ENCODE measurements at regions not wholly inside any gene's neighbourhood (a gene's known extent, or its start where the extent isn't known, plus 50 kb on each side); places are given as distances from the start of the nearest gene placed in this dataset.

DNA sequence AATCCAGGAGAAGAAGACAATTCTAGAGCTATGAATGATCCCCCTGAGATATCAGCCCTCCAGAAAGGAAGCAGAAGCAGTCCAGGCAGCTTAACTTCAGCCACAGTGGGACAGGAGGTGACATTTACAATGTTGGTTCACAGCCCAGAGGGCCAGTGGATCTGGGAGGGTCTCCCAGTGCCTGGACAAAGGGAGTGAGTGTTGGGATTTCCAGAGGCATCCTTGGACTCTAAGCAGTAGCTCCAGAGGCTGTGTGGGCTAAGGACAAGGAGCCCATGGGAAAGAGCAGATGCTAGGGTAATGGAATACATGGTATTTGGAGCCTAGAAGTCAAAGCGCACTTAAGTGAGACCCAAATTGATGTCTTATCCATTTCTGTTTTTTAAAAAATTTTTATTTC lies 97.4 kb upstream of the NUPR2 start:
- TF ChIP-seq, protein P1, sequence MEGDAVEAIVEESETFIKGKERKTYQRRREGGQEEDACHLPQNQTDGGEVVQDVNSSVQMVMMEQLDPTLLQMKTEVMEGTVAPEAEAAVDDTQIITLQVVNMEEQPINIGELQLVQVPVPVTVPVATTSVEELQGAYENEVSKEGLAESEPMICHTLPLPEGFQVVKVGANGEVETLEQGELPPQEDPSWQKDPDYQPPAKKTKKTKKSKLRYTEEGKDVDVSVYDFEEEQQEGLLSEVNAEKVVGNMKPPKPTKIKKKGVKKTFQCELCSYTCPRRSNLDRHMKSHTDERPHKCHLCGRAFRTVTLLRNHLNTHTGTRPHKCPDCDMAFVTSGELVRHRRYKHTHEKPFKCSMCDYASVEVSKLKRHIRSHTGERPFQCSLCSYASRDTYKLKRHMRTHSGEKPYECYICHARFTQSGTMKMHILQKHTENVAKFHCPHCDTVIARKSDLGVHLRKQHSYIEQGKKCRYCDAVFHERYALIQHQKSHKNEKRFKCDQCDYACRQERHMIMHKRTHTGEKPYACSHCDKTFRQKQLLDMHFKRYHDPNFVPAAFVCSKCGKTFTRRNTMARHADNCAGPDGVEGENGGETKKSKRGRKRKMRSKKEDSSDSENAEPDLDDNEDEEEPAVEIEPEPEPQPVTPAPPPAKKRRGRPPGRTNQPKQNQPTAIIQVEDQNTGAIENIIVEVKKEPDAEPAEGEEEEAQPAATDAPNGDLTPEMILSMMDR (IDR thresholded peaks at IDR 0.05) = no peak
- TF ChIP-seq POLR2A (IDR thresholded peaks at IDR 0.05) = no peak

Data from tibial nerve (tissue), 3 donors.